Epithelial cell of proximal tubule (primary cell): ENCODE measurements at regions not wholly inside any gene's neighbourhood (a gene's known extent, or its start where the extent isn't known, plus 50 kb on each side); places are given as distances from the start of the nearest gene placed in this dataset.

Source experiments
- DNase-seq: peaks from one replicate; pipeline ENCODE4 v3.0.0-alpha.2; 2011; ENCODE audit warnings: low read depth
- H3K4me3 ChIP-seq: 2 replicates; pipeline ENCODE4 v1.5.1; 2011; ENCODE audit warnings: low read depth, mild to moderate bottlenecking, low read length
- TF ChIP-seq, protein P1 (sequence below): conservative IDR thresholded peaks from 2 replicates; pipeline ENCODE4 v1.5.1; 2012; ENCODE audit warnings: low read depth, mild to moderate bottlenecking, low read length

DNA sequence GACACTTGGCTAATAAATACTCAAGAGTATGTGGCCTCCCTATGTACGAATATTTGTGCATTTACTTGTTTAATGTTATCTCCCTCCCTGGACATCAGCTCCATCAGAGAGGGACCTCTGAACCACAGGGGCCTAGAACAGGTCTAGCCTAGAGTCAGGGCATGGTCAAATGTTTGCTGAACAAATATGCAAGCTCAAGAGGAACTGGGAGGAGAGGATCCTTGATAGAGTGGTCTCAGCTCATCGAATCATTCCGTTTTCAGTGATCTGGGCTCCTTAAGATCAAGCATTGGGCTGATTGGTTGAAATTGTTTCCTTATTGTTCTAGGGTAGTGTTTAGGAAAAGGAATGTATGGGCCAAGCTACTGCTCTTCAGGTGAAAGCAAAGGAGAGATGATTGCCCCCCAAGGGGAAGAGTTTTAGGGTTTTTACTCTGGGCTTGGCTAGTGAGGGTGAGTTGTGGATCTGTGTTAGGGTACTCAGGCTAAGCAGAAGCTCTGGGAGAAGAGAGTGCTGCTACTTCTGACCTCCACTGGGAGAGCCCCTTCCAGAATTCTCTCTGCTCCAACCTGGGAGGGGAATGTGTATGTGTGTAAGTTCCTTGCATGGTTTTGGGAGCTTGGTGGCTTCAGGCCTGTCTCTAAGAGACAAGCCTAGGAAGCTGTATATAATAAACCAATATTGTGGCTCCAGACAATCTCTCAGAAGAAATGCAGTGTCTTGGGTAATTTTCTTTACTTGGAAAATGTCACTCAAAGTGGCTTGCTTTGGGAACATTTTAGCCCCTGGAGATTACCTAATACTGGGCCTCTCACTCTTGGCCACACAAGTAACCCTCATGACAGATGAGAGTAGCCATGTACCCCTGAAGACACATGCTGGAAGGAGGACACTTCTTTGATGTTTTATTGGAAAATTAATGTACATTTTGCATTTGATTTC, 110.0 kb downstream of the EMX2 start:
- TF ChIP-seq, protein P1, sequence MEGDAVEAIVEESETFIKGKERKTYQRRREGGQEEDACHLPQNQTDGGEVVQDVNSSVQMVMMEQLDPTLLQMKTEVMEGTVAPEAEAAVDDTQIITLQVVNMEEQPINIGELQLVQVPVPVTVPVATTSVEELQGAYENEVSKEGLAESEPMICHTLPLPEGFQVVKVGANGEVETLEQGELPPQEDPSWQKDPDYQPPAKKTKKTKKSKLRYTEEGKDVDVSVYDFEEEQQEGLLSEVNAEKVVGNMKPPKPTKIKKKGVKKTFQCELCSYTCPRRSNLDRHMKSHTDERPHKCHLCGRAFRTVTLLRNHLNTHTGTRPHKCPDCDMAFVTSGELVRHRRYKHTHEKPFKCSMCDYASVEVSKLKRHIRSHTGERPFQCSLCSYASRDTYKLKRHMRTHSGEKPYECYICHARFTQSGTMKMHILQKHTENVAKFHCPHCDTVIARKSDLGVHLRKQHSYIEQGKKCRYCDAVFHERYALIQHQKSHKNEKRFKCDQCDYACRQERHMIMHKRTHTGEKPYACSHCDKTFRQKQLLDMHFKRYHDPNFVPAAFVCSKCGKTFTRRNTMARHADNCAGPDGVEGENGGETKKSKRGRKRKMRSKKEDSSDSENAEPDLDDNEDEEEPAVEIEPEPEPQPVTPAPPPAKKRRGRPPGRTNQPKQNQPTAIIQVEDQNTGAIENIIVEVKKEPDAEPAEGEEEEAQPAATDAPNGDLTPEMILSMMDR = no peak
- no peak for DNase-seq
- H3K4me3 ChIP-seq = no peak overlapping the region

DNA sequence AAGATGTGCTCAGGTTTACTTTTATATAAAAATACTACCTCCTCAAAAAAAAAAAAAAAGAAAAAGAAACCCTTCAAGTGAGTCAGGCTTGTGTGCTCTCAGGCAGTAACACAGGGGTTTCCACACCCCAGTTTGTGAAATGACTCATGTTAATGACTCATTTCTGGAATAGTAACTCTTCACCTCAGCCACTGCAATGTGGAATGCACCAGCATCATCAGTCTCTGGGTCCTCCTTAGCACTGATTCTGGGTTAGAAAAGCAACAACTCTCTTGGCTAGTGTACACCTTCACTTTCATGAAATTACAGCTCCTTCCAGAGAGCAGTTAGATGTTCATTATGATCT, 110.6 kb downstream of the EMX2 start:
- H3K4me3 ChIP-seq = no peak overlapping the region
- TF ChIP-seq, protein P1 = no peak
- DNase-seq = peak; percentile 93

GRCh38 chr10:117654105-117654504, 111.6 kb downstream of the EMX2 start:
- TF ChIP-seq, protein P1 = no peak
- DNase-seq = no peak
- H3K4me3 ChIP-seq = no peak overlapping the region

GRCh38 chr10:117656385-117657367, 114.1 kb downstream of the EMX2 start:
- H3K4me3 ChIP-seq = no peak overlapping the region
- DNase-seq = no peak
- TF ChIP-seq, protein P1 = no peak

- TF ChIP-seq, protein P1 = no peak
Measured at GRCh38 chr10:117661316-117661715, 118.8 kb downstream of the EMX2 start.

GRCh38 chr10:117662126-117662525, 119.6 kb downstream of the EMX2 start:
- TF ChIP-seq, protein P1 = no peak
- no peak overlapping the region for H3K4me3 ChIP-seq
- DNase-seq = no peak

More at GRCh38 chr10:117661316-117661715, 118.8 kb downstream of the EMX2 start:
- DNase-seq = no peak
- H3K4me3 ChIP-seq = no peak overlapping the region
